H9 (cell line): ENCODE measurements at regions not wholly inside any gene's neighbourhood (a gene's known extent, or its start where the extent isn't known, plus 50 kb on each side); places are given as distances from the start of the nearest gene placed in this dataset.

ENCODE experiments used
- DNase-seq: peaks from one replicate; pipeline ENCODE4 v3.0.0-alpha.2; 2017
- H2AFZ ChIP-seq: one replicate; pipeline ENCODE4 v1.6.1; 2013; ENCODE audit warnings: mild to moderate bottlenecking, low read length, control low read depth, moderate library complexity
- H2AK5ac ChIP-seq: 2 replicates; pipeline ENCODE4 v1.6.1; 2013; ENCODE audit warnings: low read length, control low read depth, mixed read lengths; ENCODE audit not compliant: insufficient read length
- H2BK120ac ChIP-seq: one replicate; pipeline ENCODE4 v1.6.1; 2013; ENCODE audit warnings: low read depth, mild to moderate bottlenecking, low read length, control low read depth, inconsistent platforms; ENCODE audit not compliant: poor library complexity, severe bottlenecking
- H2BK12ac ChIP-seq: 2 replicates; pipeline ENCODE4 v1.6.1; 2013; ENCODE audit warnings: low read length, control low read depth, mixed read lengths, low read depth; ENCODE audit not compliant: insufficient read length
- H2BK15ac ChIP-seq: 2 replicates; pipeline ENCODE4 v1.6.1; 2013; ENCODE audit warnings: low read depth, low read length, control low read depth
- H2BK20ac ChIP-seq: one replicate; pipeline ENCODE4 v1.6.1; 2013; ENCODE audit warnings: low read depth, mild to moderate bottlenecking, low read length, control low read depth, inconsistent platforms; ENCODE audit not compliant: poor library complexity, severe bottlenecking
- H2BK5ac ChIP-seq: 2 replicates; pipeline ENCODE4 v1.6.1; 2013; ENCODE audit warnings: low read length, control low read depth, mixed read lengths; ENCODE audit not compliant: insufficient read length
- H3K14ac ChIP-seq: 2 replicates; pipeline ENCODE4 v1.6.1; 2013; ENCODE audit warnings: low read length, control low read depth; ENCODE audit not compliant: insufficient read depth
- H3K18ac ChIP-seq: 2 replicates; pipeline ENCODE4 v1.6.1; 2013; ENCODE audit warnings: low read depth, mild to moderate bottlenecking, mixed read lengths, low read length, control low read depth; ENCODE audit not compliant: insufficient read length
- H3K23ac ChIP-seq: 2 replicates; pipeline ENCODE4 v1.6.1; 2013; ENCODE audit warnings: low read length, control low read depth, mixed read lengths, low read depth; ENCODE audit not compliant: insufficient read length
- H3K23me2 ChIP-seq: 2 replicates; pipeline ENCODE4 v1.6.1; 2013; ENCODE audit warnings: low read depth, mild to moderate bottlenecking, mixed read lengths, low read length, control low read depth; ENCODE audit not compliant: insufficient read length, poor library complexity, severe bottlenecking
- H3K27ac ChIP-seq: 2 replicates; pipeline ENCODE4 v1.5.1; 2013; ENCODE audit warnings: low read length, control low read depth, mixed read lengths, low read depth; ENCODE audit not compliant: insufficient read length
- H3K27me3 ChIP-seq: 2 replicates; pipeline ENCODE4 v1.6.1; 2013; ENCODE audit warnings: low read length, control low read depth, inconsistent platforms; ENCODE audit not compliant: insufficient read depth
- H3K4ac ChIP-seq: 2 replicates; pipeline ENCODE4 v1.6.1; 2013; ENCODE audit warnings: low read depth, mild to moderate bottlenecking, control low read depth, inconsistent platforms, low read length, moderate library complexity
- H3K4me1 ChIP-seq: 2 replicates; pipeline ENCODE4 v1.6.1; 2013; ENCODE audit warnings: low read length, control low read depth, inconsistent platforms; ENCODE audit not compliant: insufficient read depth
- H3K4me2 ChIP-seq: 2 replicates; pipeline ENCODE4 v1.6.1; 2013; ENCODE audit warnings: low read length, control low read depth, mixed read lengths; ENCODE audit not compliant: insufficient read length, insufficient read depth
- H3K56ac ChIP-seq: 2 replicates; pipeline ENCODE4 v1.6.1; 2013; ENCODE audit warnings: low read depth, mild to moderate bottlenecking, mixed read lengths, low read length, control low read depth; ENCODE audit not compliant: insufficient read length
- H3K79me1 ChIP-seq: 2 replicates; pipeline ENCODE4 v1.6.1; 2013; ENCODE audit warnings: low read depth, mild to moderate bottlenecking, moderate library complexity, low read length, control low read depth, inconsistent platforms; ENCODE audit not compliant: insufficient read depth, poor library complexity, severe bottlenecking
- H3K79me2 ChIP-seq: 2 replicates; pipeline ENCODE4 v1.6.1; 2013; ENCODE audit warnings: low read length, control low read depth, inconsistent platforms; ENCODE audit not compliant: insufficient read depth
- H3K9ac ChIP-seq: 2 replicates; pipeline ENCODE4 v1.6.1; 2013; ENCODE audit warnings: low read length, control low read depth, mixed read lengths; ENCODE audit not compliant: insufficient read length; ENCODE audit errors: extremely low read depth
- H3K9me3 ChIP-seq: one replicate; pipeline ENCODE4 v1.6.1; 2013; ENCODE audit warnings: low read depth, low read length, inconsistent platforms; ENCODE audit not compliant: control insufficient read depth
- H3T11ph ChIP-seq: one replicate; pipeline ENCODE4 v1.6.1; 2013; ENCODE audit warnings: mild to moderate bottlenecking, low read length, control low read depth, inconsistent platforms
- H4K20me1 ChIP-seq: one replicate; pipeline ENCODE4 v1.6.1; 2013; ENCODE audit not compliant: control insufficient read depth, insufficient read length, insufficient read depth
- H4K5ac ChIP-seq: 2 replicates; pipeline ENCODE4 v1.6.1; 2013; ENCODE audit warnings: low read depth, mild to moderate bottlenecking, mixed read lengths, low read length, control low read depth; ENCODE audit not compliant: insufficient read length
- H4K8ac ChIP-seq: replicated peaks from 2 replicates; pipeline ENCODE4 v1.6.1; 2013; ENCODE audit warnings: low read length, control low read depth, mixed read lengths, low read depth; ENCODE audit not compliant: insufficient read length
- H4K91ac ChIP-seq: 2 replicates; pipeline ENCODE4 v1.6.1; 2013; ENCODE audit warnings: low read depth, mild to moderate bottlenecking, moderate library complexity, mixed read lengths, low read length, control low read depth; ENCODE audit not compliant: insufficient read length
- H3K27ac Mint-ChIP-seq, 3 experiments: 2 replicates in 2 of 3; 3 replicates in 1 of 3; pipeline ENCODE4 v1.8.0; 2020 to 2021; ENCODE audit warnings: mixed read lengths in 3 of 3, mild to moderate bottlenecking in 1 of 3, moderate library complexity in 1 of 3
- H3K27me3 Mint-ChIP-seq: 2 replicates; pipeline ENCODE4 v1.8.0; 2021; ENCODE audit warnings: low read depth, mild to moderate bottlenecking, moderate library complexity, mixed read lengths
- H3K36me3 Mint-ChIP-seq, 3 experiments: 2 replicates in 2 of 3; 3 replicates in 1 of 3; pipeline ENCODE4 v1.8.0; 2020 to 2021; ENCODE audit warnings: low read depth in 3 of 3, mixed read lengths in 3 of 3; ENCODE audit not compliant: insufficient read depth in 1 of 3
- H3K4me1 Mint-ChIP-seq, 2 experiments: 2 replicates each; pipeline ENCODE4 v1.8.0; 2020; ENCODE audit warnings: mixed read lengths in 2 of 2
- H3K4me3 Mint-ChIP-seq, 2 experiments: 2 replicates in 1 of 2; 3 replicates in 1 of 2; pipeline ENCODE4 v1.8.0; 2020 to 2021; ENCODE audit warnings: mild to moderate bottlenecking in 2 of 2, mixed read lengths in 2 of 2, moderate library complexity in 1 of 2
- H3K9me3 Mint-ChIP-seq, 2 experiments: 2 replicates in 1 of 2; 3 replicates in 1 of 2; pipeline ENCODE4 v1.8.0; 2020; ENCODE audit warnings: mild to moderate bottlenecking in 2 of 2, mixed read lengths in 2 of 2, moderate library complexity in 1 of 2
- CTCF ChIP-seq: fragments of 200-600 bp; sonication (generic); conservative IDR thresholded peaks from 3 replicates; pipeline ENCODE4 v1.8.0; 2021; ENCODE audit warnings: antibody characterized with exemption, mild to moderate bottlenecking
- WGBS: extraction: QIAGEN DNeasy Blood & Tissue Kit; methylation state at CpG from one replicate; pipeline ENCODE4 v1.1.7; 2013; ENCODE audit warnings: missing lambda C conversion rate, low lambda C conversion rate, mixed read lengths; ENCODE audit not compliant: insufficient read length; ENCODE audit errors: extremely low coverage; 5-methylcytosine and 5-hydroxymethylcytosine counted together

- no CpG with 5 or more reads among the region's 3 CpGs for WGBS
- H3K4me1 ChIP-seq: no peaks in the 10 kb centered on the region
- H4K20me1 ChIP-seq: no peaks in the 10 kb centered on the region
- Mint-ChIP-seq H3K27ac (no peak overlapping the region), H3K4me1 (peaks cover 12 to 14% of the 10 kb centered on the region in 2 experiments), H3K9me3 (no peaks in the 10 kb centered on the region), H3K36me3 (no peaks in the 10 kb centered on the region), H3K27me3 (peaks cover 5% of the 10 kb centered on the region; the same call in 1 of the 2 replicates), H3K4me3 (no peak overlapping the region)
- no peak overlapping the region for H3K9ac ChIP-seq
- TF ChIP-seq CTCF: no peak
- no peaks in the 10 kb centered on the region for H3K79me2 ChIP-seq
- H3K23ac ChIP-seq: no peak overlapping the region
- H2BK5ac ChIP-seq: no peak overlapping the region
- no peak overlapping the region for H3K27ac ChIP-seq
- no peaks in the 10 kb centered on the region for H3K23me2 ChIP-seq
- no peak overlapping the region for H2BK120ac ChIP-seq
- H3K79me1 ChIP-seq: no peaks in the 10 kb centered on the region
- H3K18ac ChIP-seq: no peak overlapping the region
- H3K9me3 ChIP-seq: no peaks in the 10 kb centered on the region
- no peak overlapping the region for H4K8ac ChIP-seq
- H3K27me3 ChIP-seq: no peaks in the 10 kb centered on the region
- H3T11ph ChIP-seq: no peak overlapping the region
- H3K4ac ChIP-seq: no peak overlapping the region
- H3K4me2 ChIP-seq: no peak overlapping the region
- no peak overlapping the region for H2BK20ac ChIP-seq
- no peak overlapping the region for H4K5ac ChIP-seq
- H3K14ac ChIP-seq: no peak overlapping the region
- no peak overlapping the region for H2AFZ ChIP-seq
- no peak overlapping the region for H3K56ac ChIP-seq
- no peak overlapping the region for H2AK5ac ChIP-seq
- H2BK15ac ChIP-seq: no peak overlapping the region
- DNase-seq: no peak
- no peak overlapping the region for H2BK12ac ChIP-seq
- H4K91ac ChIP-seq: no peak overlapping the region
These were observed 105.8 kb upstream of the RASGRP1 start for GRCh38 chr15:38670128-38671005.
